ENCODE measurements at regions not wholly inside any gene's neighbourhood (a gene's known extent, or its start where the extent isn't known, plus 50 kb on each side); places are given as distances from the start of the nearest gene placed in this dataset.
A peak's percentile ranks its signal among the peaks of the same experiment; 100 is the strongest.
"Not testable (repeated sequence)": the region's sequence is repeated elsewhere in the genome, so short reads cannot be mapped to it uniquely, and the experiment has no call there.

DNA sequence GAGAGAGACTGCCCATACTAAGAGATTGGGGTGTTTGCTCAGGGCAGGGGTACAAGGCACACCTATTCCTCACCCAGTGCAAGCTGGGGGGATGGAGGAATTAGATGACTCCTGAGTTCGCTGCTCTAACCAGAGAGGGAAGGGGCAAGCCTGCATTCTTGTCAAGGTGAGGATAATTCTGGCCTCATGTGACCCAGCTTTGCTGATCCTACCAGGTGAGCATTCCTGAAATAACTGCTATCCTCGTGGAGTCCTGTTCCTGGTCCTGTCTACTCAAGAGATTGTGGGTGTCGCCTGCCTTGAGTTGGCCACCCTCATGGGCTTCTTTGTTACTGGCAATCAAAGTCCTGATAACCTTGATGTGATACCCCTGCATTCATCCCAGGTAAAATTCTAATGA, 206.0 kb downstream of the SPP2 start:
- ChIA-PET CTCF (no interaction called here), POLR2A (no interaction called here)
- Mint-ChIP-seq H3K4me1 (ENCODE audit: low read depth) (peaks cover 13% of the 10 kb centered on the region), H3K9me3 (ENCODE audit: insufficient read depth) (no peaks in the 10 kb centered on the region), H3K27ac (no peak overlapping the region), H3K27me3 (ENCODE audit: low read depth) (peaks cover 10% of the 10 kb centered on the region), H3K4me3 (no peak overlapping the region), H3K36me3 (ENCODE audit: low read depth) (no peaks in the 10 kb centered on the region)
- ATAC-seq (no peak), DNase-seq (no peak)

DNA sequence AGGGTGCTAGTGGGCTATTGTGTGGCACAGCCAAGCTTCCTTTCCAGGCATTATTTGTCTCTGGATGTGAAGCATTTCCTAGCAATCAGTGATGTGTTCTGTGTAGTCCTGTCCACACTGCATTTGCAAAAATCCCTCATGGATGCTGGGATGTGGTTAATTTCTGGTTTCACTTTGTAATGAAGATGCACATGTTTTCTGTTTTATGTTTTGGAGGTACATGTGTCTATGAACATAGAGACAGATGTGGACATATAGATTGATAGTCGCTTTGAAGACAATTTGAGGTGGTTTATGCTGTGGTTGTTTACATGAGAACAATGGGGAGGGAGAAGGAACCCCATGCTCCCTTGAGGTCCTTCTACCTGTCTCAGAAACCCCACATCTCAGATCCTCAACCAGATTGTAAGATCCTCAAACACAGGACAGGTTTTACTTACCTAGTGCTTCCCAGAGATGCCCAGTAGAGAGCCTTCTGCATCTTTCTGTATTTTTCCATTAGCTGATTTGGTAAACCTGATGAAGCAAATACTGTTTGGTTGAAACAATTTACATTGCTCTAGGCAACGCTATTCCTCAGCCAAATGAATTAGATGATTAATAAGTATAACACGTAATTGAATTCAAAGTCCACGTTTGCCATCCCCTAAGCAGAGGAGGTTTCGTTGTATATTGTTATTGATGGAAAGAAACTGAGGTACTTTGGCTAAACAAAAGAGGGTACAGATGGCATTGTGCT, 204.4 kb downstream of the SPP2 start:
- no peak for ATAC-seq
- ChIA-PET POLR2A (no interaction called here), CTCF (interaction anchor here (0.7 kb wide), 1 partner anchor 119 kb away, joined by 3 read pairs; no protein-coding TSS in a partner anchor)
- Mint-ChIP-seq H3K4me1 (ENCODE audit: low read depth) (peaks cover 13% of the 10 kb centered on the region), H3K36me3 (ENCODE audit: low read depth) (no peaks in the 10 kb centered on the region), H3K4me3 (no peak overlapping the region), H3K27me3 (ENCODE audit: low read depth) (peaks cover 13% of the 10 kb centered on the region), H3K27ac (no peak overlapping the region), H3K9me3 (ENCODE audit: insufficient read depth) (no peaks in the 10 kb centered on the region)
- DNase-seq = no peak

DNA sequence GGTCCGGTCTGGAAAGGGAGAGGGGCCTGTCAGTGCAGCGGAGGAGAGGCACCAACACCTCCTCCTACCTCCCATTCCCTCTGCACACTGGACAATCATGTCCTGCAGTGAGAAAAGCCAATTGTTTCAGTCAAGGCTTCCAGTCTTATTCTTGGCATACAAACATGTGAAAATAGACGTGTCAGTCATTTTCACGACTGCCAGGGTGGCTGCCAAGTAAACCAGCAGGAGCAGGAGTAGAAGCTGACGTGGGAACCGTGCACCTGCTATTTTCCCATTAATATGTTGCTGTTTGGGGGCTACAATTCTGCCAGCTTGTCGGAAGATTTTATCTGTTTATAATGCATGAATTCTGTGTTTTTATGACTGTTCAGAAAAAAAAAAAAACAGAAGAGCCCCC, 202.3 kb downstream of the SPP2 start:
- no peaks in the 10 kb centered on the region for H3K36me3 Mint-ChIP-seq (ENCODE audit: low read depth)
- no peak for ATAC-seq
- CTCF ChIA-PET = no interaction called here

DNA sequence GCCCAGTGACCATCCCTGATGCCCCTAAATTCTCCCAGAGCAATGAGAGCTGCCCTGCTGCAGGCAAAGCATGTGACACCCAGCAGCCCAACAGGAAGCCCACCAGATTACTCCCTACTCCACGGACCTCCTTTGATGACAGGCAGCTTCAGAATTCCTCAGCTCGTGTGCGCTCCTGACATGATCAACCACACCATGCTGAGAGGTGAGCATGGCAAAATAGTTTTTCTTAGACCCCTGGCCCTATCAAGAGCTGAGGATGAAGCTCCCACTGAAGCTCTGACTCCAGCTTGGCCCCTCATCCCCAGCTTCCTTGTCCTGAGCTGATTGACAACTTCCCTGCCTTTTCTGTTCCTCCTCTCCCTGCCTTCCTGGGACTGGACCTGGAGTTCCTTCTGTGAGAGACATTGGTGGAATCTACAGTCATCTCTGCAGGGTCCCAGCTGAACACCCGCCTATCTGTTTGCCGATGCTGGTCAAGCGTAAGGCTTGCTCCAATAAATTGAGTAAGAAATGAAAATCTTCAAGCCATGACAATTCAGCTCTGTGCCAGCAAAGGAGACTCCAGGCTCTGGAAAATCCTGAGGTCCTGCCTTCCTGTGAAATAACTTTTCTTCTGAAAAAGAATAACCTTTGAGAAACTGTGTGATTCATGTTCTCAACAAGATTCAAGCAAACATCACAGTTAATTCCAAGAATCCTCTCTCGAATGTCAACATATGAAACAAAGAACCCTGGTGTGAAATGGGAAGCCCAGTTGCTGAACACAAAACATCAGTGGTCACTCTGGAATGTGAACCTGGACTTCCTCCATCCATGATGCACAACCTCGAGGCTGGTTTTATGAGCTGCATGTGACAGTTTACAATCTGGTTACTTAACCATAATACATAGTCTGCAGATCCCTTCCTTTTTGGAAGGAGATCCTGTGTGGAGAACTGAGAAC, 201.1 kb downstream of the SPP2 start:
- Mint-ChIP-seq H3K9me3 (ENCODE audit: insufficient read depth) (no peaks in the 10 kb centered on the region), H3K4me3 (no peak overlapping the region), H3K27ac (no peak overlapping the region), H3K27me3 (ENCODE audit: low read depth) (peaks cover 13% of the 10 kb centered on the region), H3K4me1 (ENCODE audit: low read depth) (peaks cover 7% of the 10 kb centered on the region), H3K36me3 (ENCODE audit: low read depth) (no peaks in the 10 kb centered on the region)
- no peak for DNase-seq
- ATAC-seq = no peak
- ChIA-PET POLR2A (no interaction called here), CTCF (interaction anchor here (1.5 kb wide), 1 partner anchor 116 kb away, joined by 5 read pairs; no protein-coding TSS in a partner anchor)

More for the DNA sequence above, 202.3 kb downstream of the SPP2 start:
- H3K27me3 Mint-ChIP-seq (ENCODE audit: low read depth) = peaks cover 13% of the 10 kb centered on the region
- no peaks in the 10 kb centered on the region for H3K9me3 Mint-ChIP-seq (ENCODE audit: insufficient read depth)
- DNase-seq = no peak
- H3K4me3 Mint-ChIP-seq = no peak overlapping the region
- H3K4me1 Mint-ChIP-seq (ENCODE audit: low read depth) = peaks cover 7% of the 10 kb centered on the region
- POLR2A ChIA-PET = no interaction called here
- no peak overlapping the region for H3K27ac Mint-ChIP-seq

DNA sequence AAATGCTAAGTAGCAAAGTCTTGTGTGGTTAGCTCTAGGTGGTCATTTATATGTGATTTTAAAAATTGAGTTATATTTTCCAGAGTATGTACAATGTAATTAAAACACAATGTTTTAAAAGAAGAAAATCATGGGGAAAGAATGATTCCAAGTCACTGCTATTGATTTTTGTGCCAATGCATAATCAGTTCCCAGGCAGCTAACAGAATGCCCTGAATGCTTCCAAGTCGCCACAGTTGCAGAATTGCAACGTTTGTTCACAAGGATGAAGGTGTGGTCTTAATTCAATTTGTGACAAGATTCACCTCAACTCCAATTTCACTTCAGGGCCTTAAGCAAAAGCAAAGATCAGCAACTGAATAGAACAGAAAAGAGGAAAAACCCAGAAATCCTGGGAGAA, 200.4 kb downstream of the SPP2 start:
- Mint-ChIP-seq H3K9me3 (ENCODE audit: insufficient read depth) (no peaks in the 10 kb centered on the region), H3K4me3 (no peak overlapping the region), H3K27me3 (ENCODE audit: low read depth) (peaks cover 9% of the 10 kb centered on the region), H3K4me1 (ENCODE audit: low read depth) (peaks cover 7% of the 10 kb centered on the region), H3K27ac (no peak overlapping the region), H3K36me3 (ENCODE audit: low read depth) (no peaks in the 10 kb centered on the region)
- ChIA-PET CTCF (interaction anchor here (1.5 kb wide), 1 partner anchor 116 kb away, joined by 5 read pairs; no protein-coding TSS in a partner anchor), POLR2A (no interaction called here)
- ATAC-seq (no peak), DNase-seq (no peak)

DNA sequence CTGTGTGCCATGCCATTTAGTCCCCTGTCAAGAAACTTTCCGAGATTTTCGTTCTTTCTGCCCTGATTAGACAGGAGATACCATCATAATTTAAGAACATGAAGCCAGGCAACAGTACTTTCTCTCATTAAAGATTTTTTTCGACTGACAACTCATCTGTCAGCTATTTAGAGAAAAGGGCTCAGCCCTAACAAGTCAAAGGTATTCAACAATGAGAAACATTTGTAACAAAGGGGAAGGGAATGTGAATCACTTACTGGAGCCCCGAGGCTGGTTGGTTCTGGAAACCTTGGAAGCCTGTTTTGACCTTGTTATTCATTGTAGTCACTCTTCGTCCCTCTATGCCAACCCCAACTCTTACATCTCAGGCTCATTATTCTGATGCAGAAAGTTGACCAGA, 199.4 kb downstream of the SPP2 start:
- no peaks in the 10 kb centered on the region for H3K36me3 Mint-ChIP-seq (ENCODE audit: low read depth)
- DNase-seq (no peak), ATAC-seq (no peak)
- H3K27me3 Mint-ChIP-seq (ENCODE audit: low read depth) = peaks cover 9% of the 10 kb centered on the region
- CTCF ChIA-PET = no interaction called here
- H3K27ac Mint-ChIP-seq = no peak overlapping the region
- peaks cover 5% of the 10 kb centered on the region for H3K4me1 Mint-ChIP-seq (ENCODE audit: low read depth)
- no peaks in the 10 kb centered on the region for H3K9me3 Mint-ChIP-seq (ENCODE audit: insufficient read depth)
- POLR2A ChIA-PET = no interaction called here
- H3K4me3 Mint-ChIP-seq = no peak overlapping the region

DNA sequence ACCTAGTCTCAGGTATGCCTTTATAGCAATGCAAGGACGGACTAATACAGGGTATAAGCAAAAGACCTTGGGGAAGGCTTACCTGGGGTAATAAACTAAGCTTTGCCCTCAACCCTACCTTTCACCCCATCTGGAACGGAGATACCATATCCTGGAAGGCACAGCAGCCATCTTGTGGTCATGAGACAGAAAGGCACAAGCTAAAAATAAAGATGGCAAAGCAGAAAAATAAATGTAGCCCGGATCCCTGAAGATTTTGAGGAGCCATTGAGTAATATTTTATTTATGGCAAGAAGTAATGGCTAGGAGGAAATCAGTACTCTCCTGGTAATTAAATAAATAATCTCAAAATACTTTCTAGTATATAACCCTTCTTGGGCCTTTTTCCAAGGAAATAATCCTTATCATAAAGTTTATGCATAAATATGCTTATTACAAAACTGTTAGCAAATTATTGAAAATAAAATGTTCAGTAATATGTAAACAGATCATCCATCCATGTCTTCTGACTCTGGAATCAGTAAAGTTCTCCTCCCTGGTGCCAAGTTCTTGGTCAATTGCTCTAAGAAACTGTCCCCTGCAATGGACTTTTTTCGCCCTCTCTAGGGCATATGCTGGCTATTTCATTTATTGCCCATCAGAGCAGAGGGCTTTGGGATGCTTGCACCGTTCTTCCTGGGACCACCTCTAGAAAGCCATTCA, 198.7 kb downstream of the SPP2 start:
- no peak overlapping the region for H3K27ac Mint-ChIP-seq
- ChIA-PET CTCF (no interaction called here), POLR2A (no interaction called here)
- no peak for ATAC-seq
- H3K27me3 Mint-ChIP-seq (ENCODE audit: low read depth) = peaks cover 9% of the 10 kb centered on the region
- H3K36me3 Mint-ChIP-seq (ENCODE audit: low read depth) = no peaks in the 10 kb centered on the region
- H3K4me1 Mint-ChIP-seq (ENCODE audit: low read depth) = peaks cover 7% of the 10 kb centered on the region
- H3K9me3 Mint-ChIP-seq (ENCODE audit: insufficient read depth) = no peaks in the 10 kb centered on the region
- DNase-seq = no peak
- no peak overlapping the region for H3K4me3 Mint-ChIP-seq

DNA sequence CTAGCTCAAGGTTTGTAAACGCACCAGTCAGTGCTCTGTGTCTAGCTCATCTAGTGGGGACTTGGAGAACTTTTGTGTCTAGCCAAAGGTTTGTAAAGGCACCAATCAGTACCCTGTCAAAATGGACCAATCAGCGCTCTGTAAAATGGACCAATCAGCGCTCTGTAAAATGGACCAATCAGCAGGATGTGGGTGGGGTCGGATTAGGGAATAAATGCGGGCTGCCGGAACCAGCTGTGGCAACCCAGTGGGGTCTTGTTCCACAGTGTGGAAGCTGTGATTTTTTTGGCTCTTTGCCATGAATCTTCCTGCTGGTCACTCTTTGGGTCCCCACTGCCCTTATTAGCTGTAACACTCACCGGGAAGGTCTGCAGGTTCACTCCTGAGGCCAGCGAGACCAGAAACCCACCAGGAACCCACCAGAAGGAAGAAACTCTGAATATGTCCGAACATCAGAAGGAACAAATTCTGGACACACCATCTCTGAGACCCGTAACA, 197.8 kb downstream of the SPP2 start:
- H3K9me3 Mint-ChIP-seq (ENCODE audit: insufficient read depth); DNase-seq; H3K27ac Mint-ChIP-seq; H3K36me3 Mint-ChIP-seq (ENCODE audit: low read depth); H3K27me3 Mint-ChIP-seq (ENCODE audit: low read depth); H3K4me3 Mint-ChIP-seq; ATAC-seq; POLR2A ChIA-PET: not testable (repeated sequence)
- H3K4me1 Mint-ChIP-seq (ENCODE audit: low read depth) = peaks cover 13% of the 10 kb centered on the region
- CTCF ChIA-PET = interaction anchor here (1.0 kb wide), 1 partner anchor 113 kb away, joined by 3 read pairs; no protein-coding TSS in a partner anchor

DNA sequence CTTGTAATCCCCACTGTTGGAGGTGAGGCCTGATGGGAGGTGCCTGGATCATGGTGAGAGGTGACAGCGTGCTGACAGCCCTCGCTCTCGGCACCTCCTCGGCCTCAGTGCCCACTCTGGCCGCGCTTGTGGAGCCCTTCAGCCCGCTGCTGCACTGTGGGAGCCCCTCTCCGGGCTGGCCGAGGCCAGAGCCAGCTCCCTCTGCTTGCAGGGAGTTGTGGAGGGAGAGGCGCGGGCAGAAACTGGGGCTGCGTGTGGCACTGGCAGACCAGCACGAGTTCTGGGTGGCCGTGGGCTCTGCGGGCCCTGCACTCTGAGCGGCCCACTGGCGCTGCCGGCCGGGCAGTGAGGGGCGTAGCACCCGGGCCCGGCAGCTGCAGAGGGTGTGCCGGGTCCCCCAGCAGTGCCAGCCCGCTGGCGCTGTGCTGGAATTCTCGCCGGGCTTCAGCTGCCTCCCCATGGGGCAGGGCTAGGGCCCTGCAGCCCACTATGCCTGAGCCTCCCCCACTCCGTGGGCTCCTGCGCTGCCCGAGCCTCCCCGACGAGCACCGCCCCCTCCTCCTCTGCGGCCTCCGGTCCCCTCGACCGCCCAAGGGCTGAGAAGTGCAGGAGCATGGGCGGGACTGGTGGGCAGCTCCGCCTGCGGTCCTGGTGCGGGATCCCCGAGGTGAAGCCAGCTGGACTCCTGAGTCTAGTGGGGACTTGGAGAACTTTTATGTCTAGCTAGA, 197.1 kb downstream of the SPP2 start:
- Mint-ChIP-seq H3K4me3 (no peak overlapping the region), H3K4me1 (ENCODE audit: low read depth) (peaks cover 15% of the 10 kb centered on the region), H3K27ac (no peak overlapping the region), H3K9me3 (ENCODE audit: insufficient read depth) (no peaks in the 10 kb centered on the region), H3K36me3 (ENCODE audit: low read depth) (no peaks in the 10 kb centered on the region), H3K27me3 (ENCODE audit: low read depth) (peaks cover 9% of the 10 kb centered on the region)
- CTCF ChIA-PET = interaction anchor here (1.0 kb wide), 1 partner anchor 112 kb away, joined by 3 read pairs; no protein-coding TSS in a partner anchor
- DNase-seq = no peak
- POLR2A ChIA-PET = no interaction called here
- no peak for ATAC-seq

DNA sequence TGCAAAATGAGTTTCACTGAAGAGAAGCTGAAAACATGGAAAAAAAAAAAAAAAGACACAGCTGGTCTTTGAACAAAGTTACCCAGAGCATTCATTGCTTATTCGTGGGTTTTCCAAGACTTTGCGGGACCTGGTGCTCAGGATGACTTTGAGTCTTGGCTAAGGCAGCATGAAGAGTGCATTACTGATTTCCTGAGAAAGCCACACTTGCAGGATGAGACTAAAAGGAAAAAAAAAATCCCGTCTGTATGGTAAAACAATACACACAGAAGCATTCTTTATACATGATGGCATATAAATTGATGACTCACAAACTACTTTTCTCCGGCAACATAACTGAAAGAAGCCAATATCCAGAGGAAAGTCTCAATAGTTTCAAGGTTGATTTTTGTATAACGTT, 195.4 kb downstream of the SPP2 start:
- ATAC-seq (no peak), DNase-seq (no peak)
- Mint-ChIP-seq H3K27ac (no peak overlapping the region), H3K9me3 (ENCODE audit: insufficient read depth) (no peaks in the 10 kb centered on the region), H3K4me1 (ENCODE audit: low read depth) (peaks cover 15% of the 10 kb centered on the region), H3K4me3 (no peak overlapping the region), H3K27me3 (ENCODE audit: low read depth) (peaks cover under 1% of the 10 kb centered on the region), H3K36me3 (ENCODE audit: low read depth) (no peaks in the 10 kb centered on the region)
- ChIA-PET CTCF (no interaction called here), POLR2A (no interaction called here)

DNA sequence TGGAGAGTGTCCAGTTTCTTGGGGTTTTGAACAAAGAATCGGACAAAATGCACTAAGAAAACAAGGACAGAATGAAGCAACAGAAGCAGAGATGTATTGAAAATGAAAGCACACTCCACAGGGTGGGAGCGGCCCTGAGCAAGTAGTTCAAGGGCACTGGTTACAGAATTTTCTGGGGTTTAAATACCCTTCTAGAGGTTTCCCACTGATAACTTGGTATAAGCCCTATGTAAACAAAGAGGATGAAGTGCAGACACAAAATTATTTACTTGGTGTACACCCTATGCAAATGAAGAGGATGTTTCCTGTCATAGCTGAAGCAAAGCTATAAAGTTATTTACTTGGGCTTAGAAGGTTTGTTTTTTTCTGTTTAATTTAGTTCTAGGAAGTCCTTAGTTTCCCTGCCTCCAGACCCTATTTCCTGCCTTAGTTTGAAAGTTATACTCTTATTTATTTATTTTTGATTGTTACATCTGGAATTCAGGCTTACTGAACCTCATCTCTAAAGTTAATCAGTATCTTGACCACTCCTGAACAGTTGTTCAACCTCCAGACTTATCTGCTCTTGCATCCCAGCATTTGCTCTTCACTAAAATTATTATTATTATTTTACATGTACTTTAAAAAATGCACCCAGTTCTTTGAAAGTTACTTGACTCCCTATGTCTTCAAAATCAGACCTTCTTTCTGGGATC, 193.5 kb downstream of the SPP2 start:
- Mint-ChIP-seq H3K27me3 (ENCODE audit: low read depth) (no peaks in the 10 kb centered on the region), H3K9me3 (ENCODE audit: insufficient read depth) (peaks cover 5% of the 10 kb centered on the region), H3K27ac (no peak overlapping the region), H3K36me3 (ENCODE audit: low read depth) (no peaks in the 10 kb centered on the region), H3K4me1 (ENCODE audit: low read depth) (peaks cover 15% of the 10 kb centered on the region), H3K4me3 (peak overlapping the region; percentile 40)
- ATAC-seq (no peak), DNase-seq (no peak)
- ChIA-PET POLR2A (no interaction called here), CTCF (no interaction called here)

Data from activated CD8-positive, alpha-beta T cell treated with anti-CD3 and anti-CD28 coated beads, Interleukin-2, amount 10 ng/mL, durations not matched to agents 7 days and 5 days (primary cell).